ENCODE measurements at regions not wholly inside any gene's neighbourhood (a gene's known extent, or its start where the extent isn't known, plus 50 kb on each side); places are given as distances from the start of the nearest gene placed in this dataset.

DNA sequence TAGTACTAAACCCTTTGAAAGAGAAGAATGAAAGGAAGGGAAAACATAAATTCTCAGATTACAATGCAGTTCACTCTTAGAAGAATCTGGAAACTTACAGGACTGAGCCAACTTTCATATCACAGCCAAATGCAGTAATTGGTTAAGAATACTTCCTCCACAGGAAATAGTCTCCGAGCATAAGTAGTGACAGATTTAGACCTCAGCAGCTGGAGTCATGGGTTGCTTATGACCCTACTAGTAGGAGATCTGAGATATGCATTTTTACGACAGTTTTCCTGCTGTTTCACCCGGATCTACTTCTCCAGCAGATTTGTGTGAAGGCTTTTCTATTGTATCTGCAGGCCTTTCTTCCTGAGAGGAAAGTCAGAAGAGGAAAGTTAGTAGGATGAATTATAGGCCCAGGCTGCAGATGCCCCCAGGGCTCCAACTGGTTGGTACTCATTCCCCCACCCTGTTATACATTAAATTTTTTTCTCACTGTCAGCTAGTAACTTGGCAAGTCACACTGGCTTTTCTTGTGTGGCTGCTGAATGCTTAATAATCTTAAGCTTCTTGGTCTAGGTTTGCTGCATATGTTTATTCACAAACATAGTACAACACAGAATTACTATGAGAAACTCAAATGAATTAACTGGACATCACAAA is 1241.5 kb upstream of the MIR17HG start:
- H3K9me3 Mint-ChIP-seq, result peaks cover 23 to 34% of the 10 kb centered on the region in 2 donors
- peaks cover 16% of the 10 kb centered on the region for H3K9me3 ChIP-seq (ENCODE audit: control insufficient read depth, insufficient read depth, low read length)
- H3K27me3 ChIP-seq (ENCODE audit: control insufficient read depth, insufficient read depth, low read length), result no peaks in the 10 kb centered on the region
- intact Hi-C loops (cut with micrococcal nuclease), result no loop called here
- no peaks in the 10 kb centered on the region for H3K4me1 Mint-ChIP-seq
- TF ChIP-seq, protein P1, sequence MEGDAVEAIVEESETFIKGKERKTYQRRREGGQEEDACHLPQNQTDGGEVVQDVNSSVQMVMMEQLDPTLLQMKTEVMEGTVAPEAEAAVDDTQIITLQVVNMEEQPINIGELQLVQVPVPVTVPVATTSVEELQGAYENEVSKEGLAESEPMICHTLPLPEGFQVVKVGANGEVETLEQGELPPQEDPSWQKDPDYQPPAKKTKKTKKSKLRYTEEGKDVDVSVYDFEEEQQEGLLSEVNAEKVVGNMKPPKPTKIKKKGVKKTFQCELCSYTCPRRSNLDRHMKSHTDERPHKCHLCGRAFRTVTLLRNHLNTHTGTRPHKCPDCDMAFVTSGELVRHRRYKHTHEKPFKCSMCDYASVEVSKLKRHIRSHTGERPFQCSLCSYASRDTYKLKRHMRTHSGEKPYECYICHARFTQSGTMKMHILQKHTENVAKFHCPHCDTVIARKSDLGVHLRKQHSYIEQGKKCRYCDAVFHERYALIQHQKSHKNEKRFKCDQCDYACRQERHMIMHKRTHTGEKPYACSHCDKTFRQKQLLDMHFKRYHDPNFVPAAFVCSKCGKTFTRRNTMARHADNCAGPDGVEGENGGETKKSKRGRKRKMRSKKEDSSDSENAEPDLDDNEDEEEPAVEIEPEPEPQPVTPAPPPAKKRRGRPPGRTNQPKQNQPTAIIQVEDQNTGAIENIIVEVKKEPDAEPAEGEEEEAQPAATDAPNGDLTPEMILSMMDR (IDR thresholded peaks at IDR 0.05), result no peak
- 16% methylated on average over 3 of the region's 3 CpGs for WGBS (ENCODE audit: insufficient coverage)
- no peaks in the 10 kb centered on the region for H3K27me3 Mint-ChIP-seq (ENCODE audit: low read depth in 2 of 2)
- H3K4me1 ChIP-seq (ENCODE audit: control insufficient read depth, insufficient read depth, low read length), result no peaks in the 10 kb centered on the region
- DNase-seq (no peak), ATAC-seq (no peak)
- no peak overlapping the region for H3K27ac Mint-ChIP-seq
- peaks cover 13% of the 10 kb centered on the region for H3K36me3 Mint-ChIP-seq
- H3K4me3 ChIP-seq (ENCODE audit: low read length), result no peak overlapping the region
- no peak overlapping the region for H3K4me3 Mint-ChIP-seq
- H3K27ac ChIP-seq (ENCODE audit: low read length), result no peak overlapping the region
- no peaks in the 10 kb centered on the region for H3K36me3 ChIP-seq (ENCODE audit: control insufficient read depth, insufficient read depth, low read length)

DNA sequence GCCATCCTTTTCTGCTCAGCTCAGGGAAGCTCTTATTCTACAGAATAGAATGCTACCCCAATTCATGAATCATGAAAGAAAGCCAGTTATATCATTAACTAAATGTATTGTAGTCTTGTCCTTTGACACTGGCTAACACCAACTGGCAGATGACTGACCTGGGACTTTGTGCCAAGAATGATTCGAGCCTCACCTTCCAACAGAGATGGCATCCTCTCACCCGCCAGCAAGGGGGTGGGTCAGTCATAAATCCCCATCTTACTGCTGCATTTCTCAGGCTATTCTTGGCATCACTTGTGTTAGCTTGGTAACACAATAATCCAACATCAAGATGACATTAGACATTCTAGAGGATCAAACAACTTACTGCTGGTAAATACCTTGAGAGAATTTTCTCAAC is 1239.8 kb upstream of the MIR17HG start:
- Mint-ChIP-seq H3K9me3 (peaks cover 21 to 32% of the 10 kb centered on the region in 2 donors), H3K4me3 (no peak overlapping the region), H3K27ac (no peak overlapping the region), H3K36me3 (peaks cover 11% of the 10 kb centered on the region), H3K27me3 (ENCODE audit: low read depth in 2 of 2) (no peaks in the 10 kb centered on the region), H3K4me1 (no peaks in the 10 kb centered on the region)
- DNase-seq, result no peak
- 75% methylated on average over 2 of the region's 2 CpGs for WGBS (ENCODE audit: insufficient coverage)
- TF ChIP-seq, protein P1 (IDR thresholded peaks at IDR 0.05), result no peak
- ATAC-seq, result no peak
- no peak overlapping the region for H3K4me3 ChIP-seq (ENCODE audit: low read length)
- intact Hi-C loops (cut with micrococcal nuclease), result no loop called here
- H3K27ac ChIP-seq (ENCODE audit: low read length), result no peak overlapping the region
- H3K27me3 ChIP-seq (ENCODE audit: control insufficient read depth, insufficient read depth, low read length), result no peaks in the 10 kb centered on the region
- no peaks in the 10 kb centered on the region for H3K4me1 ChIP-seq (ENCODE audit: control insufficient read depth, insufficient read depth, low read length)
- H3K36me3 ChIP-seq (ENCODE audit: control insufficient read depth, insufficient read depth, low read length), result no peaks in the 10 kb centered on the region
- H3K9me3 ChIP-seq (ENCODE audit: control insufficient read depth, insufficient read depth, low read length), result peaks cover 16% of the 10 kb centered on the region

DNA sequence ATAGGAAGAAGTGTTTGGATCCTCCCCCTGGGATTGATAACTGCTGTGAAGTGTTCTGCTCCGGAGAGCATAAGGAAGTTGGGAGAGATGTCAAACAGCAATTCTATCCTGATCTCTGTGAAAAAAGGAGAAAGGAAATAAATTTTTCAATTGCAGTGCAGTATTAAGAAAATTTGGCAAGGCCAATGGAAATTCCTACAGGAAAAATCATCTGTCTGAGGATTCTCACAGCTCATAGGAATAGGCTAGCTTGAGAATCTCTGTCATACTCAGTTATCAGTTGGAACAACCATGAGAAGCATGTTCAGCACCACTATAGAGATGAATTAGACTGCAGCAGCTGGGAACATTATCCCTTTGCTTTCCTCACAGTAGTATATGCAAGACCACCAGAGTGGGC is 1238.9 kb upstream of the MIR17HG start:
- DNase-seq (no peak), ATAC-seq (no peak)
- intact Hi-C loops (cut with micrococcal nuclease), result no loop called here
- Histone ChIP-seq H3K27ac (ENCODE audit: low read length) (no peak overlapping the region), H3K4me1 (ENCODE audit: control insufficient read depth, insufficient read depth, low read length) (no peaks in the 10 kb centered on the region), H3K27me3 (ENCODE audit: control insufficient read depth, insufficient read depth, low read length) (no peaks in the 10 kb centered on the region), H3K36me3 (ENCODE audit: control insufficient read depth, insufficient read depth, low read length) (no peaks in the 10 kb centered on the region), H3K9me3 (ENCODE audit: control insufficient read depth, insufficient read depth, low read length) (peaks cover 12% of the 10 kb centered on the region), H3K4me3 (ENCODE audit: low read length) (no peak overlapping the region)
- no peaks in the 10 kb centered on the region for H3K4me1 Mint-ChIP-seq
- H3K9me3 Mint-ChIP-seq, result peaks cover 17 to 28% of the 10 kb centered on the region in 2 donors
- H3K36me3 Mint-ChIP-seq, result peaks cover 7% of the 10 kb centered on the region
- no peak overlapping the region for H3K4me3 Mint-ChIP-seq
- H3K27me3 Mint-ChIP-seq (ENCODE audit: low read depth in 2 of 2), result no peaks in the 10 kb centered on the region
- WGBS (ENCODE audit: insufficient coverage), result 95% methylated on average over 1 of the region's 1 CpG
- TF ChIP-seq, protein P1 (IDR thresholded peaks at IDR 0.05), result no peak
- H3K27ac Mint-ChIP-seq, result no peak overlapping the region

DNA sequence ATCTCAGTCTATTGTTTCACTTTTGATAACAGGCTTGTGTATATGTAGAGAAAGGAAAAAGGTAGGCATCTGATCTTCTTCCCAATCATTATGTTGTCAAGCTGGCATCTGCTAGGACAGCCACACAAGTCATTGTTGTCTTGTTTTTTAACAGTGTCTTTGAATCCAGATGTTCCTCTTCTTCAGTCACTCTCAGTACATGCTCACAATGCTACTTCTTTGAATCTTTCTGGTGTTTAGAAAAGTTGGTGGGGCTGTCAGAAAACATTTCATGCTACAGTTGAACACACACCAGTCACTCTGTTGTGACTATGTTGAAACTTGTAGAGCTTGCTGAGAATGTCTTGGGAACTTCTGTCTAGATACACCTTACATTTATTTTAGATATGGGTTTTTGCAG is 1231.4 kb upstream of the MIR17HG start:
- intact Hi-C loops (cut with micrococcal nuclease), result no loop called here
- Mint-ChIP-seq H3K36me3 (no peaks in the 10 kb centered on the region), H3K27me3 (ENCODE audit: low read depth in 2 of 2) (no peaks in the 10 kb centered on the region), H3K9me3 (peaks cover 15 to 21% of the 10 kb centered on the region in 2 donors), H3K4me1 (no peaks in the 10 kb centered on the region), H3K4me3 (no peak overlapping the region), H3K27ac (no peak overlapping the region)
- Histone ChIP-seq H3K27ac (ENCODE audit: low read length) (no peak overlapping the region), H3K27me3 (ENCODE audit: control insufficient read depth, insufficient read depth, low read length) (no peaks in the 10 kb centered on the region), H3K4me3 (ENCODE audit: low read length) (no peak overlapping the region), H3K4me1 (ENCODE audit: control insufficient read depth, insufficient read depth, low read length) (no peaks in the 10 kb centered on the region), H3K36me3 (ENCODE audit: control insufficient read depth, insufficient read depth, low read length) (no peaks in the 10 kb centered on the region), H3K9me3 (ENCODE audit: control insufficient read depth, insufficient read depth, low read length) (no peaks in the 10 kb centered on the region)
- ATAC-seq (no peak), DNase-seq (no peak)
- TF ChIP-seq, protein P1 (IDR thresholded peaks at IDR 0.05), result no peak
